ENCODE measurements at regions not wholly inside any gene's neighbourhood (a gene's known extent, or its start where the extent isn't known, plus 50 kb on each side); places are given as distances from the start of the nearest gene placed in this dataset.

DNA sequence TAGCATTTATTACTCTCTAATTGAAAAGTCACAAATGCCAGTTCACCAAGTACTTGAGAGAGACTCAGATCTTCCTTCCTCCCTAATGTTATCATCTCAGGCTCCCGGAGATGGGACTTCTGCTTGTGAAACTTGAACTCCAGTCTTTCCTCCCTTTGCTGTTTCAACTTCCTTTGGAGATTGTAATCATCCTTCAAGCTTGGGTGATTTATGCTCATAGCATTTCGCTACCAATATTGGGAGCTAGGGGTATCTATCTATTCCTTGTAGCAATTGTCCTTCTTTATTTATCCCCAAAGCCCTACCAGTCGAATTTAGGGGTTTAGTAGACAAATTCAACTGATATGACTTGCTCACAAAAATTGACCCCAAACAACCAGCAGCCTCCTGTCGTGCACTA, 117.9 kb upstream of the STARD3NL start:
- TF ChIP-seq, protein P1, sequence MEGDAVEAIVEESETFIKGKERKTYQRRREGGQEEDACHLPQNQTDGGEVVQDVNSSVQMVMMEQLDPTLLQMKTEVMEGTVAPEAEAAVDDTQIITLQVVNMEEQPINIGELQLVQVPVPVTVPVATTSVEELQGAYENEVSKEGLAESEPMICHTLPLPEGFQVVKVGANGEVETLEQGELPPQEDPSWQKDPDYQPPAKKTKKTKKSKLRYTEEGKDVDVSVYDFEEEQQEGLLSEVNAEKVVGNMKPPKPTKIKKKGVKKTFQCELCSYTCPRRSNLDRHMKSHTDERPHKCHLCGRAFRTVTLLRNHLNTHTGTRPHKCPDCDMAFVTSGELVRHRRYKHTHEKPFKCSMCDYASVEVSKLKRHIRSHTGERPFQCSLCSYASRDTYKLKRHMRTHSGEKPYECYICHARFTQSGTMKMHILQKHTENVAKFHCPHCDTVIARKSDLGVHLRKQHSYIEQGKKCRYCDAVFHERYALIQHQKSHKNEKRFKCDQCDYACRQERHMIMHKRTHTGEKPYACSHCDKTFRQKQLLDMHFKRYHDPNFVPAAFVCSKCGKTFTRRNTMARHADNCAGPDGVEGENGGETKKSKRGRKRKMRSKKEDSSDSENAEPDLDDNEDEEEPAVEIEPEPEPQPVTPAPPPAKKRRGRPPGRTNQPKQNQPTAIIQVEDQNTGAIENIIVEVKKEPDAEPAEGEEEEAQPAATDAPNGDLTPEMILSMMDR (IDR thresholded peaks at IDR 0.05): no peak
- TF ChIP-seq POLR2A (IDR thresholded peaks at IDR 0.05): no peak

Measured in vagina (tissue), 2 donors.